NT2/D1 (cell line): ENCODE measurements at regions not wholly inside any gene's neighbourhood (a gene's known extent, or its start where the extent isn't known, plus 50 kb on each side); places are given as distances from the start of the nearest gene placed in this dataset.

Experiments used
- SUZ12 ChIP-seq: IDR thresholded peaks from 2 replicates; pipeline ENCODE4 v1.6.1; 2011; ENCODE audit not compliant: insufficient read length, insufficient read depth; ENCODE audit errors: extremely low read depth
- YY1 ChIP-seq: IDR thresholded peaks from 2 replicates; pipeline ENCODE4 v1.6.1; 2011; ENCODE audit not compliant: insufficient read length, insufficient read depth
- ZNF274 ChIP-seq: IDR thresholded peaks from 2 replicates; pipeline ENCODE4 v1.6.1; 2011; ENCODE audit warnings: mild to moderate bottlenecking, low read depth, low read length

GRCh38 chr15:62457100-62457499 is 292.0 kb upstream of the C2CD4B start:
- TF ChIP-seq YY1, result no peak
- TF ChIP-seq ZNF274, result no peak
- no peak for TF ChIP-seq SUZ12
